ENCODE measurements at regions not wholly inside any gene's neighbourhood (a gene's known extent, or its start where the extent isn't known, plus 50 kb on each side); places are given as distances from the start of the nearest gene placed in this dataset.

DNA sequence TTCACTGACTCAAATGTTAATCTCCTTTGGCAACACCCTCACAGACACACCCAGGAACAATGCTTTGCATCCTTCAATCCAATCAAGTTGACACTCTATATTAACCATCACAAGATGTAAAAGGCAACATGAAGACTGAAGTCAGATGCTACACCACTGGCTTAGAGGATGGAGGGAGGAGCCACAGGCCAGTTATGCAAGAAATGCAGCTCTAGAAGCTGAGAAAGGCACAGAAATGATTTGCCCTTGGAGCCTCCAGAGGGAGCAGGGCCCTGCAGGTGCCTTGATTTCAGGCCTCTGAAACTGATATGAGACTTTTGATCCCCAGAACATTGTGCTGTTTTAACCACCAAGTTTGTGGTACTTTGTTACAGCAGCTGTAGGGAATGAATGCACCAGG is 276.3 kb downstream of the KCNS3 start:
- ATAC-seq (ENCODE audit: low read depth) (0 out of 2 replicates have a peak, but pooled peaks have one; percentile 37), DNase-seq (no peak)
- no peak overlapping the region for H3K56ac ChIP-seq (ENCODE audit: extremely low read depth, insufficient read depth, low read length)
- H3K36me3 ChIP-seq (ENCODE audit: control insufficient read depth, insufficient read depth, low read length) = no peaks in the 10 kb centered on the region
- no peak overlapping the region for H3K23ac ChIP-seq (ENCODE audit: low read depth, low read length)
- no peak overlapping the region for H2AK5ac ChIP-seq (ENCODE audit: low read depth, low read length)
- no peak overlapping the region for H3K27ac ChIP-seq (ENCODE audit: insufficient read depth, low read length)
- in situ Hi-C loops (cut with MboI; ENCODE audit: low sequenced_read_pairs) (loop anchor here (25.0 kb wide), 1 partner anchor 293 kb away; no protein-coding TSS in a partner anchor), intact Hi-C loops (cut with micrococcal nuclease) (loop anchor here (10.0 kb wide), 1 partner anchor 430 kb away; no protein-coding TSS in a partner anchor), dilution Hi-C loops (cut with HindIII; ENCODE audit: low sequenced_read_pairs, unreplicated experiment) (no loop called here)
- H2BK120ac ChIP-seq (ENCODE audit: low read depth, low read length) = no peak overlapping the region
- no peaks in the 10 kb centered on the region for H3K4me1 ChIP-seq (ENCODE audit: control insufficient read depth, insufficient read depth, low read length)
- no TSS peak for BruUV-seq (replicated peaks)
- H4K5ac ChIP-seq (ENCODE audit: low read depth, low read length) = no peak overlapping the region
- no peak overlapping the region for H4K91ac ChIP-seq (ENCODE audit: insufficient read depth, low read depth, low read length)
- H3K9me3 ChIP-seq (ENCODE audit: control insufficient read depth, insufficient read depth, low read length) = no peaks in the 10 kb centered on the region
- no peak overlapping the region for H3K9ac ChIP-seq (ENCODE audit: low read depth, low read length)
- H3K14ac ChIP-seq (replicated peaks; ENCODE audit: low read depth, low read length) = no peak overlapping the region
- no peak overlapping the region for H2BK15ac ChIP-seq (ENCODE audit: low read depth, low read length)
- no peak overlapping the region for H4K8ac ChIP-seq (ENCODE audit: low read depth in 2 of 2, low read length in 2 of 2)
- no peak overlapping the region for H2AK9ac ChIP-seq (replicated peaks; ENCODE audit: low read depth, low read length, poor library complexity)
- H3K27me3 ChIP-seq (ENCODE audit: control insufficient read depth, insufficient read depth, low read length) = peaks cover 10% of the 10 kb centered on the region
- no peak overlapping the region for H3K4ac ChIP-seq (ENCODE audit: low read depth, low read length)
- ChIA-PET CTCF (no interaction called here), POLR2A (ENCODE audit: unreplicated experiment) (no interaction called here)
- H4K20me1 ChIP-seq (ENCODE audit: insufficient read depth, low read length) = no peaks in the 10 kb centered on the region
- H3K9me1 ChIP-seq (ENCODE audit: insufficient read depth, low read length) = no peaks in the 10 kb centered on the region
- H2AFZ ChIP-seq (replicated peaks; ENCODE audit: low read length, poor library complexity) = no peak overlapping the region
- H3K79me1 ChIP-seq (ENCODE audit: low read depth in 1 of 2, low read length in 2 of 2) = no peaks in the 10 kb centered on the region
- H3K18ac ChIP-seq (ENCODE audit: low read depth, low read length) = no peak overlapping the region
- H2BK20ac ChIP-seq (ENCODE audit: low read depth, low read length) = no peak overlapping the region
- no peak overlapping the region for H3K4me2 ChIP-seq (ENCODE audit: low read depth, low read length)
- no peak for TF ChIP-seq BHLHE40 (IDR thresholded peaks at IDR 0.05; ENCODE audit: low read depth, low read length)
- no peak for TF ChIP-seq MAFK (IDR thresholded peaks at IDR 0.05; ENCODE audit: low read depth, low read length)
- no peak for TF ChIP-seq MAZ (IDR thresholded peaks at IDR 0.05; ENCODE audit: borderline replicate concordance, low read depth, low read length)
- no peak for TF ChIP-seq MXI1 (IDR thresholded peaks at IDR 0.05; ENCODE audit: borderline replicate concordance, low read depth, low read length)
- no peak for TF ChIP-seq POLR2A (IDR thresholded peaks at IDR 0.05; ENCODE audit: low read depth, low read length)
- TF ChIP-seq NFE2L2 (IDR thresholded peaks at IDR 0.05; ENCODE audit: low read depth, low read length) = no peak
- no peak for TF ChIP-seq RAD21 (IDR thresholded peaks at IDR 0.05; ENCODE audit: low read length)
- no peak for TF ChIP-seq RFX5 (IDR thresholded peaks at IDR 0.05; ENCODE audit: low read depth, low read length)
- TF ChIP-seq RCOR1 (IDR thresholded peaks at IDR 0.05; ENCODE audit: insufficient replicate concordance, low read length) = no peak
- no peak for TF ChIP-seq CHD1 (IDR thresholded peaks at IDR 0.05; ENCODE audit: low read depth, low read length)
- no peak for TF ChIP-seq CEBPB (IDR thresholded peaks at IDR 0.05; ENCODE audit: low read depth, low read length)
- H2BK5ac ChIP-seq (ENCODE audit: low read depth, low read length, poor library complexity, severe bottlenecking) = no peak overlapping the region
- no peak overlapping the region for H3K4me3 ChIP-seq (ENCODE audit: insufficient read depth, low read depth, low read length)

Measured in IMR-90 (cell line).